Small intestine (tissue), 7 donors: ENCODE measurements at regions not wholly inside any gene's neighbourhood (a gene's known extent, or its start where the extent isn't known, plus 50 kb on each side); places are given as distances from the start of the nearest gene placed in this dataset.

Experiments used
- DNase-seq, 2 donors: peaks; one replicate each; pipeline versions ENCODE4 v3.0.0 to v3.0.0-alpha.2; 2013
- FAIRE-seq: peaks from 2 replicates; lab custom pipeline; 2012; peaks lifted over from hg19 to GRCh38; lab: Jason Lieb, UNC
- H3K27ac ChIP-seq, 3 donors: one replicate each; pipeline ENCODE4 v1.5.1; 2013; ENCODE audit warnings: low read length in 2 of 3, mild to moderate bottlenecking in 2 of 3, control low read depth in 1 of 3, inconsistent platforms in 1 of 3, low read depth in 1 of 3, moderate library complexity in 1 of 3
- H3K27me3 ChIP-seq, 3 donors: one replicate each; pipeline ENCODE4 v1.6.1; 2013; ENCODE audit warnings: low read length in 3 of 3, inconsistent platforms in 1 of 3; ENCODE audit not compliant: control insufficient read depth in 3 of 3, insufficient read depth in 3 of 3
- H3K36me3 ChIP-seq, 3 donors: one replicate each; pipeline ENCODE4 v1.6.1; 2013; ENCODE audit warnings: low read length in 3 of 3, inconsistent platforms in 1 of 3, low read depth in 1 of 3, mild to moderate bottlenecking in 1 of 3, moderate library complexity in 1 of 3; ENCODE audit not compliant: control insufficient read depth in 3 of 3, insufficient read depth in 2 of 3
- H3K4me1 ChIP-seq, 3 donors: one replicate each; pipeline ENCODE4 v1.6.1; 2013; ENCODE audit warnings: low read length in 2 of 3, inconsistent platforms in 1 of 3, low read depth in 1 of 3, mild to moderate bottlenecking in 1 of 3, moderate library complexity in 1 of 3; ENCODE audit not compliant: control insufficient read depth in 3 of 3, insufficient read depth in 2 of 3
- H3K4me3 ChIP-seq, 3 donors: one replicate each; pipeline ENCODE4 v1.5.1; 2013; ENCODE audit warnings: low read length in 3 of 3, control low read depth in 1 of 3, inconsistent platforms in 1 of 3, low read depth in 1 of 3, mild to moderate bottlenecking in 1 of 3, moderate library complexity in 1 of 3
- H3K9me3 ChIP-seq, 2 donors: one replicate each; pipeline ENCODE4 v1.6.1; 2013; ENCODE audit warnings: low read depth in 1 of 2, low read length in 1 of 2; ENCODE audit not compliant: control insufficient read depth in 2 of 2, insufficient read depth in 1 of 2
- WGBS, 3 donors: extraction: QIAGEN DNeasy Blood & Tissue Kit; methylation state at CpG; one replicate each; pipeline ENCODE4 v1.1.7; 2013; 5-methylcytosine and 5-hydroxymethylcytosine counted together
- donor health status: healthy with polysubstance abuse.
- donor health status: control.
- donor health status: control.
- donor health status: Bipolar disorder and iron deficiency.
- donor health status: healthy.

GRCh38 chr3:102163818-102164154 is 271.0 kb upstream of the ZPLD1 start:
- no peak for DNase-seq
- Histone ChIP-seq H3K36me3 (no peaks in the 10 kb centered on the region), H3K27me3 (no peaks in the 10 kb centered on the region), H3K27ac (peak overlapping the region in 1 of 3 donors; percentile 42), H3K4me3 (no peak overlapping the region), H3K4me1 (peaks cover 2 to 15% (median 5%) of the 10 kb centered on the region in 3 donors), H3K9me3 (no peaks in the 10 kb centered on the region)
- 51 to 71% (median 67%) methylated on average over 4 of the region's 4 CpGs for WGBS, 3 donors
- no peak for FAIRE-seq

- no peak overlapping the region for H3K27ac ChIP-seq
- H3K36me3 ChIP-seq: no peaks in the 10 kb centered on the region
- no peaks in the 10 kb centered on the region for H3K9me3 ChIP-seq
- no peak for FAIRE-seq
- H3K4me1 ChIP-seq: peaks cover 2 to 15% (median 5%) of the 10 kb centered on the region in 3 donors
- 93 to 95% (median 94%) methylated on average over 1 of the region's 1 CpG for WGBS, 3 donors
- no peaks in the 10 kb centered on the region for H3K27me3 ChIP-seq
- no peak overlapping the region for H3K4me3 ChIP-seq
- DNase-seq: no peak
Observed at GRCh38 chr3:102165367-102165766, 269.4 kb upstream of the ZPLD1 start.

- no peaks in the 10 kb centered on the region for H3K9me3 ChIP-seq
- H3K27ac ChIP-seq: no peak overlapping the region
- DNase-seq (no peak), FAIRE-seq (no peak)
- no peaks in the 10 kb centered on the region for H3K4me1 ChIP-seq
- H3K36me3 ChIP-seq: no peaks in the 10 kb centered on the region
- WGBS, 3 donors: 87 to 100% (median 97%) methylated on average over 1 of the region's 1 CpG
- no peak overlapping the region for H3K4me3 ChIP-seq
- no peaks in the 10 kb centered on the region for H3K27me3 ChIP-seq
Observed at GRCh38 chr3:102169915-102170479, 264.8 kb upstream of the ZPLD1 start.

- Histone ChIP-seq H3K36me3 (no peaks in the 10 kb centered on the region), H3K27ac (no peak overlapping the region), H3K9me3 (no peaks in the 10 kb centered on the region), H3K27me3 (no peaks in the 10 kb centered on the region), H3K4me3 (no peak overlapping the region), H3K4me1 (no peaks in the 10 kb centered on the region)
- 88 to 91% (median 89%) methylated on average over 2 of the region's 2 CpGs for WGBS, 3 donors
- FAIRE-seq (no peak), DNase-seq (no peak)
Observed at GRCh38 chr3:102170545-102170944, 264.3 kb upstream of the ZPLD1 start.

- Histone ChIP-seq H3K9me3 (peaks cover 0 to 4% of the 10 kb centered on the region in 2 donors), H3K27ac (no peak overlapping the region), H3K27me3 (no peaks in the 10 kb centered on the region), H3K36me3 (no peaks in the 10 kb centered on the region), H3K4me1 (peaks cover 0 to 9% (median 2%) of the 10 kb centered on the region in 3 donors), H3K4me3 (no peak overlapping the region)
- FAIRE-seq (no peak), DNase-seq (no peak)
- 66 to 81% (median 69%) methylated on average over 3 of the region's 3 CpGs for WGBS, 3 donors
Observed at GRCh38 chr3:102174312-102174712, 260.5 kb upstream of the ZPLD1 start.

GRCh38 chr3:102174832-102175374 is 259.9 kb upstream of the ZPLD1 start:
- H3K4me1 ChIP-seq: peaks cover 0 to 14% (median 5%) of the 10 kb centered on the region in 3 donors
- no peak for DNase-seq
- H3K4me3 ChIP-seq: no peak overlapping the region
- WGBS, 3 donors: 77 to 84% (median 84%) methylated on average over 1 of the region's 1 CpG
- no peak overlapping the region for H3K27ac ChIP-seq
- H3K36me3 ChIP-seq: no peaks in the 10 kb centered on the region
- peaks cover 0 to 4% of the 10 kb centered on the region in 2 donors for H3K9me3 ChIP-seq
- H3K27me3 ChIP-seq: no peaks in the 10 kb centered on the region
- no peak for FAIRE-seq

GRCh38 chr3:102176333-102177050 is 258.3 kb upstream of the ZPLD1 start:
- WGBS, 3 donors: 63 to 72% (median 70%) methylated on average over 5 of the region's 5 CpGs
- no peaks in the 10 kb centered on the region for H3K27me3 ChIP-seq

GRCh38 chr3:102177075-102177755 is 257.6 kb upstream of the ZPLD1 start:
- Histone ChIP-seq H3K27me3 (no peaks in the 10 kb centered on the region), H3K36me3 (no peaks in the 10 kb centered on the region), H3K9me3 (peaks cover 0 to 4% of the 10 kb centered on the region in 2 donors), H3K4me3 (no peak overlapping the region), H3K27ac (no peak overlapping the region), H3K4me1 (peaks cover 4 to 36% (median 11%) of the 10 kb centered on the region in 3 donors)
- peak; percentile 44 to 63 for DNase-seq
- no peak for FAIRE-seq
- 55 to 75% (median 68%) methylated on average over 11 of the region's 11 CpGs for WGBS, 3 donors

More at GRCh38 chr3:102176333-102177050, 258.3 kb upstream of the ZPLD1 start:
- DNase-seq (no peak), FAIRE-seq (no peak)
- no peak overlapping the region for H3K27ac ChIP-seq
- no peak overlapping the region for H3K4me3 ChIP-seq
- H3K4me1 ChIP-seq: peaks cover 2 to 28% (median 11%) of the 10 kb centered on the region in 3 donors
- H3K36me3 ChIP-seq: no peaks in the 10 kb centered on the region
- peaks cover 0 to 4% of the 10 kb centered on the region in 2 donors for H3K9me3 ChIP-seq
